ENCODE measurements at regions not wholly inside any gene's neighbourhood (a gene's known extent, or its start where the extent isn't known, plus 50 kb on each side); places are given as distances from the start of the nearest gene placed in this dataset.
"Not testable (repeated sequence)": the region's sequence is repeated elsewhere in the genome, so short reads cannot be mapped to it uniquely, and the experiment has no call there.

GRCh38 chr22:33971561-33971961, 51.3 kb upstream of the LARGE1 start:
- DNase-seq (ENCODE audit: low spot score): no peak

GRCh38 chr22:33975841-33976240, 55.6 kb upstream of the LARGE1 start:
- no peak for DNase-seq (ENCODE audit: low spot score)

GRCh38 chr22:33983558-33983957, 63.3 kb upstream of the LARGE1 start:
- DNase-seq (ENCODE audit: low spot score): no peak

- no peak for DNase-seq (ENCODE audit: low spot score)
Observed at GRCh38 chr22:33984211-33984610, 63.9 kb upstream of the LARGE1 start.

- no peak for DNase-seq (ENCODE audit: low spot score)
Observed at GRCh38 chr22:33984656-33985285, 64.5 kb upstream of the LARGE1 start.

- DNase-seq (ENCODE audit: low spot score): no peak
Observed at GRCh38 chr22:33985506-33985905, 65.2 kb upstream of the LARGE1 start.

GRCh38 chr22:33986167-33986771, 66.0 kb upstream of the LARGE1 start:
- no peak for DNase-seq (ENCODE audit: low spot score)

GRCh38 chr22:33986954-33987353, 66.7 kb upstream of the LARGE1 start:
- DNase-seq (ENCODE audit: low spot score): no peak

- not testable (repeated sequence) for DNase-seq (ENCODE audit: low spot score)
Observed at GRCh38 chr22:33989263-33989662, 69.0 kb upstream of the LARGE1 start.

GRCh38 chr22:33991620-33992019, 71.3 kb upstream of the LARGE1 start:
- no peak for DNase-seq (ENCODE audit: low spot score)

GRCh38 chr22:33996824-33997223, 76.5 kb upstream of the LARGE1 start:
- no peak for DNase-seq (ENCODE audit: low spot score)

- DNase-seq (ENCODE audit: low spot score): no peak
Observed at GRCh38 chr22:34000879-34001526, 80.7 kb upstream of the LARGE1 start.

- no peak for DNase-seq (ENCODE audit: low spot score)
Observed at GRCh38 chr22:34001701-34002466, 81.6 kb upstream of the LARGE1 start.

- DNase-seq (ENCODE audit: low spot score): no peak
Observed at GRCh38 chr22:34004058-34004457, 83.8 kb upstream of the LARGE1 start.

- DNase-seq (ENCODE audit: low spot score): no peak
Observed at GRCh38 chr22:34010259-34010658, 90.0 kb upstream of the LARGE1 start.

GRCh38 chr22:34015642-34016041, 95.4 kb upstream of the LARGE1 start:
- no peak for DNase-seq (ENCODE audit: low spot score)

GRCh38 chr22:34017205-34017604, 96.9 kb upstream of the LARGE1 start:
- DNase-seq (ENCODE audit: low spot score): no peak

GRCh38 chr22:34019190-34019845, 99.0 kb upstream of the LARGE1 start:
- DNase-seq (ENCODE audit: low spot score): no peak

GRCh38 chr22:34035209-34035608, 114.9 kb upstream of the LARGE1 start:
- DNase-seq (ENCODE audit: low spot score): no peak

GRCh38 chr22:34036931-34037330, 116.7 kb upstream of the LARGE1 start:
- DNase-seq (ENCODE audit: low spot score): no peak

GRCh38 chr22:34038801-34039555, 118.7 kb upstream of the LARGE1 start:
- DNase-seq (ENCODE audit: low spot score): no peak

GRCh38 chr22:34045311-34045710, 125.0 kb upstream of the LARGE1 start:
- no peak for DNase-seq (ENCODE audit: low spot score)

All from GM03348 (cell line).